Parathyroid adenoma (tissue), 2 donors: ENCODE measurements at regions not wholly inside any gene's neighbourhood (a gene's known extent, or its start where the extent isn't known, plus 50 kb on each side); places are given as distances from the start of the nearest gene placed in this dataset.
"Not testable (repeated sequence)": the region's sequence is repeated elsewhere in the genome, so short reads cannot be mapped to it uniquely, and the experiment has no call there.

Experiments used
- H2AFZ ChIP-seq: fragments of 300-600 bp; sonication (generic); one replicate; pipeline ENCODE4 v1.7.0; 2017; ENCODE audit warnings: antibody characterized with exemption, mild to moderate bottlenecking
- H3K27ac ChIP-seq: fragments of 300-600 bp; sonication (generic); one replicate; pipeline ENCODE4 v1.7.0; 2017
- H3K27me3 ChIP-seq: fragments of 300-600 bp; sonication (generic); one replicate; pipeline ENCODE4 v1.7.0; 2017; ENCODE audit warnings: low read length; ENCODE audit not compliant: control insufficient read depth, insufficient read depth
- H3K36me3 ChIP-seq: fragments of 300-600 bp; sonication (generic); one replicate; pipeline ENCODE4 v1.7.0; 2017; ENCODE audit warnings: low read length; ENCODE audit not compliant: control insufficient read depth, insufficient read depth
- H3K4me1 ChIP-seq: fragments of 300-600 bp; sonication (generic); one replicate; pipeline ENCODE4 v1.7.0; 2017; ENCODE audit warnings: control low read depth
- H3K4me2 ChIP-seq: fragments of 300-600 bp; sonication (generic); one replicate; pipeline ENCODE4 v1.7.0; 2017; ENCODE audit warnings: low read length
- H3K4me3 ChIP-seq: fragments of 300-600 bp; sonication (generic); one replicate; pipeline ENCODE4 v1.7.0; 2017; ENCODE audit warnings: low read depth, low read length
- H3K79me2 ChIP-seq: fragments of 300-600 bp; sonication (generic); one replicate; pipeline ENCODE4 v1.7.0; 2017; ENCODE audit warnings: control low read depth
- H3K9ac ChIP-seq: fragments of 300-600 bp; sonication (generic); one replicate; pipeline ENCODE4 v1.7.0; 2017; ENCODE audit warnings: mild to moderate bottlenecking
- H3K9me3 ChIP-seq: fragments of 300-600 bp; sonication (generic); one replicate; pipeline ENCODE4 v1.7.0; 2017; ENCODE audit warnings: low read length; ENCODE audit not compliant: control insufficient read depth
- TF ChIP-seq, protein P1 (sequence below): fragments of 300-600 bp; sonication (generic); IDR thresholded peaks from one replicate; pipeline ENCODE4 v1.7.0; 2017; ENCODE audit warnings: antibody characterized with exemption, mild to moderate bottlenecking
- donor health status: primary hyperparathyroidism.

DNA sequence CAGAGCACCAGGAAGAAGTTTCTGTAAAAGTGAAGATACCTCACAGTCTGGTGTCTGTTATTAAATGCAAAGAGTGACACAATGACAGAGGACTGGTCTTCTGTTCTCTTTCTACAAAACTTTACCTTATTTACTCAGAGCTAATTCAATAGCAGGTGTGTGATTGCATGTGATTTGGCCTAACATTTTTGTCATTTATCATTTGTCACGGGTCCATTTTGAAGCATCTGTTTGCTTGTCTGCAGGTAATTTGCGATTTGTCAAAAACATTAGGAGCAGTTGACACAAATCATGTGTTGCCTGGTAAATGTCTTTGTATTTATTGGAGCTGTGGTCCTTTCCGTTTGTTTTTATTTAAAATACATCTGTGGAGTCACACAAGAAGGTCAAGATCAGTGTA, 1232.4 kb downstream of the STIM2 start:
- Histone ChIP-seq H3K9me3 (no peaks in the 10 kb centered on the region), H3K9ac (no peak overlapping the region), H3K27me3 (no peaks in the 10 kb centered on the region), H3K36me3 (no peaks in the 10 kb centered on the region), H3K27ac (no peak overlapping the region), H2AFZ (no peak overlapping the region), H3K4me2 (no peak overlapping the region), H3K4me1 (no peaks in the 10 kb centered on the region), H3K4me3 (no peak overlapping the region), H3K79me2 (no peaks in the 10 kb centered on the region)
- TF ChIP-seq, protein P1, sequence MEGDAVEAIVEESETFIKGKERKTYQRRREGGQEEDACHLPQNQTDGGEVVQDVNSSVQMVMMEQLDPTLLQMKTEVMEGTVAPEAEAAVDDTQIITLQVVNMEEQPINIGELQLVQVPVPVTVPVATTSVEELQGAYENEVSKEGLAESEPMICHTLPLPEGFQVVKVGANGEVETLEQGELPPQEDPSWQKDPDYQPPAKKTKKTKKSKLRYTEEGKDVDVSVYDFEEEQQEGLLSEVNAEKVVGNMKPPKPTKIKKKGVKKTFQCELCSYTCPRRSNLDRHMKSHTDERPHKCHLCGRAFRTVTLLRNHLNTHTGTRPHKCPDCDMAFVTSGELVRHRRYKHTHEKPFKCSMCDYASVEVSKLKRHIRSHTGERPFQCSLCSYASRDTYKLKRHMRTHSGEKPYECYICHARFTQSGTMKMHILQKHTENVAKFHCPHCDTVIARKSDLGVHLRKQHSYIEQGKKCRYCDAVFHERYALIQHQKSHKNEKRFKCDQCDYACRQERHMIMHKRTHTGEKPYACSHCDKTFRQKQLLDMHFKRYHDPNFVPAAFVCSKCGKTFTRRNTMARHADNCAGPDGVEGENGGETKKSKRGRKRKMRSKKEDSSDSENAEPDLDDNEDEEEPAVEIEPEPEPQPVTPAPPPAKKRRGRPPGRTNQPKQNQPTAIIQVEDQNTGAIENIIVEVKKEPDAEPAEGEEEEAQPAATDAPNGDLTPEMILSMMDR = no peak

DNA sequence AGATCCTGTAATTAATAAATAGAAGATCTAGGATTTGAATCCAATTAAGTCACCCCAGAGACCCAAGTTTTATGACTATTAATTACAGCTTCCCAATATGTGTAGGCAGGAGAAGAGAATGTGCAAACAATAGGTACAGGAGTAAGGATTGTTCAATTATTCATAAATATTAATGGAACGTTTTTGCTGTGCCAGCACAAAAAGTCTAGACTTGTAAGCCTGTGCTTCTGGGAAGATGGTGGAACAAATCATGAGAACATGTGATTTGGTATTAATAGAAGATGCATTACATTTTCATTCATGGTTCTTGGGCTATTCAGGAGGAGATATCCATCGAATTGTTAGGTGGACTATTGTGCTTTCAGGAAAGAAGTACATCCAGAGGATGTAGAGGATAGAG, 1240.9 kb downstream of the STIM2 start:
- TF ChIP-seq, protein P1 = no peak
- no peaks in the 10 kb centered on the region for H3K27me3 ChIP-seq
- H3K4me1 ChIP-seq = no peaks in the 10 kb centered on the region
- H2AFZ ChIP-seq = no peak overlapping the region
- no peak overlapping the region for H3K4me2 ChIP-seq
- no peak overlapping the region for H3K4me3 ChIP-seq
- H3K36me3 ChIP-seq = no peaks in the 10 kb centered on the region
- no peaks in the 10 kb centered on the region for H3K9me3 ChIP-seq
- no peak overlapping the region for H3K9ac ChIP-seq
- H3K27ac ChIP-seq = no peak overlapping the region
- H3K79me2 ChIP-seq = no peaks in the 10 kb centered on the region

- TF ChIP-seq, protein P1 = no peak
- no peak overlapping the region for H3K4me2 ChIP-seq
- H3K27me3 ChIP-seq = no peaks in the 10 kb centered on the region
- H3K36me3 ChIP-seq = no peaks in the 10 kb centered on the region
- no peaks in the 10 kb centered on the region for H3K4me1 ChIP-seq
- H3K9me3 ChIP-seq = no peaks in the 10 kb centered on the region
- H3K9ac ChIP-seq = no peak overlapping the region
- H3K79me2 ChIP-seq = no peaks in the 10 kb centered on the region
- H2AFZ ChIP-seq = no peak overlapping the region
- no peak overlapping the region for H3K4me3 ChIP-seq
- no peak overlapping the region for H3K27ac ChIP-seq
Observed at GRCh38 chr4:28105271-28105859, 1244.7 kb downstream of the STIM2 start.

DNA sequence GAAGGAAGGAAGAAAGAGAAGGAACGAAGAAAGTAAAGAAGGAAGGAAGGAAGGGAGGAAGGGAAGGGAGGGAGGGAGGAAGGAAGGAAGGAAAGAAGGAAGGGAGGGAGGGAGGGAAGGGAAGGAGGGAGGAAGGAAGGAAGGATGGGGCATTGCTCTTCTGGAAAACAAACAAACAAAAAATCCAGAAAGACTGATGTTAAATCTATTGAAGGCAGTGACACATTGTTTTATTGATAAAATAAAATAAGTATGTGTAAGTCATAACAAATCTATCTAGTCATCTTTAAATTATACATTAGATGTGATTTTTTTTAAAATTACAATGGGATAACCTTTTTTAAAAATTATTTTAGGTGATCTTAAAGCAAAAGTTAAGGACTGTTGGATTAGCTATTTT, 1245.5 kb downstream of the STIM2 start:
- Histone ChIP-seq H3K4me2 (no peak overlapping the region), H3K36me3 (no peaks in the 10 kb centered on the region), H3K27ac (no peak overlapping the region), H3K27me3 (no peaks in the 10 kb centered on the region), H3K9ac (no peak overlapping the region), H3K4me3 (no peak overlapping the region), H3K9me3 (no peaks in the 10 kb centered on the region), H3K4me1 (no peaks in the 10 kb centered on the region), H3K79me2 (no peaks in the 10 kb centered on the region), H2AFZ (no peak overlapping the region)
- TF ChIP-seq, protein P1 = no peak

GRCh38 chr4:28109801-28110200, 1249.2 kb downstream of the STIM2 start:
- no peak overlapping the region for H3K4me3 ChIP-seq
- no peak overlapping the region for H2AFZ ChIP-seq
- no peaks in the 10 kb centered on the region for H3K27me3 ChIP-seq
- no peak overlapping the region for H3K9ac ChIP-seq
- no peak overlapping the region for H3K27ac ChIP-seq
- no peaks in the 10 kb centered on the region for H3K79me2 ChIP-seq
- H3K4me1 ChIP-seq = no peaks in the 10 kb centered on the region
- H3K4me2 ChIP-seq = no peak overlapping the region
- no peaks in the 10 kb centered on the region for H3K9me3 ChIP-seq
- TF ChIP-seq, protein P1 = no peak
- H3K36me3 ChIP-seq = no peaks in the 10 kb centered on the region

GRCh38 chr4:28112691-28113335, 1252.2 kb downstream of the STIM2 start:
- H3K27me3 ChIP-seq, H3K36me3 ChIP-seq, H3K79me2 ChIP-seq, H3K4me1 ChIP-seq, H3K27ac ChIP-seq, H2AFZ ChIP-seq, H3K9ac ChIP-seq, H3K4me3 ChIP-seq, H3K4me2 ChIP-seq, H3K9me3 ChIP-seq: not testable (repeated sequence)

DNA sequence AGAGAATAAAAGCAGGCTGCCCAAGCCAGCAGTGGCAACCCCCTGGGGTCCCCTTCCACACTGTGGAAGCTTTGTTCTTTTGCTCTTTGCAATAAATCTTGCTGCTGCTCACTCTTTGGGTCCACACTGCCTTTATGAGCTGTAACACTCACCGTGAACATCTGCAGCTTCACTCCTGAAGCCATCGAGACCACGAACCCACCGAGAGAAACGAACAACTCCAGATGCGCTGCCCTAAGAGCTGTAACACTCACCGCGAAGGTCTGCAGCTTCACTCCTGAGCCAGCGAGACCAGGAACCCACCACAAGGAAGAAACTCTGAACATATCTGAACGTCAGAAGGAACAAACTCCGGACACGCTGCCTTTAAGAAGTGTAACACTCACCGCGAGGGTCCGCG, 1252.9 kb downstream of the STIM2 start:
- not testable (repeated sequence) for H3K9me3 ChIP-seq, H3K4me1 ChIP-seq

More for the DNA sequence above, 1252.9 kb downstream of the STIM2 start:
- not testable (repeated sequence) for H3K27me3 ChIP-seq, H3K27ac ChIP-seq, H3K36me3 ChIP-seq, H2AFZ ChIP-seq, H3K4me3 ChIP-seq, H3K79me2 ChIP-seq, H3K4me2 ChIP-seq, H3K9ac ChIP-seq
